GM10248 (cell line): ENCODE measurements at regions not wholly inside any gene's neighbourhood (a gene's known extent, or its start where the extent isn't known, plus 50 kb on each side); places are given as distances from the start of the nearest gene placed in this dataset.

ENCODE experiments used
- CTCF ChIA-PET: fragments of 300-600 bp; sonication (Branson Sonifier 250); formaldehyde crosslinking; extraction: SDS; loops from one replicate; lab custom pipeline; 2021; ENCODE audit warnings: antibody characterized with exemption; lab: Yijun Ruan, JAX
- POLR2A ChIA-PET: fragments of 350-650 bp; sonication (Branson Sonifier 250); formaldehyde crosslinking; extraction: SDS; loops from one replicate; lab custom pipeline; 2020; ENCODE audit warnings: antibody characterized with exemption; lab: Yijun Ruan, JAX
- DNase-seq: peaks from one replicate; pipeline ENCODE4 v3.0.0; 2012; ENCODE audit errors: extremely low spot score
- CTCF ChIP-seq: IDR thresholded peaks from 2 replicates; pipeline ENCODE4 v1.5.1; 2012; ENCODE audit warnings: mild to moderate bottlenecking, low read depth; ENCODE audit errors: extremely low read depth, missing control alignments, control extremely low read depth

- CTCF ChIA-PET: interaction anchor here (0.8 kb wide), 1 partner anchor 13 kb away, joined by 3 read pairs; no protein-coding TSS in a partner anchor
- TF ChIP-seq CTCF: no peak
- POLR2A ChIA-PET: no interaction called here
Measured at GRCh38 chr10:131532745-131533341, 221.3 kb upstream of the TCERG1L start.

GRCh38 chr10:131533846-131534526 lies 222.5 kb upstream of the TCERG1L start:
- ChIA-PET POLR2A (no interaction called here), CTCF (no interaction called here)
- DNase-seq: no peak
- TF ChIP-seq CTCF: no peak

More at GRCh38 chr10:131532745-131533341, 221.3 kb upstream of the TCERG1L start:
- DNase-seq: no peak

- no peak for DNase-seq
- ChIA-PET POLR2A (no interaction called here), CTCF (no interaction called here)
- TF ChIP-seq CTCF: no peak
Measured at GRCh38 chr10:131534836-131535235, 223.3 kb upstream of the TCERG1L start.

- no peak for DNase-seq
- CTCF ChIA-PET: no interaction called here
- no peak for TF ChIP-seq CTCF
- POLR2A ChIA-PET: no interaction called here
Measured at GRCh38 chr10:131536676-131537075, 225.2 kb upstream of the TCERG1L start.

- TF ChIP-seq CTCF: no peak
- ChIA-PET POLR2A (no interaction called here), CTCF (no interaction called here)
- no peak for DNase-seq
Measured at GRCh38 chr10:131537281-131537680, 225.8 kb upstream of the TCERG1L start.

- POLR2A ChIA-PET: no interaction called here
- DNase-seq: no peak
- TF ChIP-seq CTCF: no peak
- CTCF ChIA-PET: no interaction called here
Measured at GRCh38 chr10:131544495-131544894, 233.0 kb upstream of the TCERG1L start.
